HG03432 (cell line): ENCODE measurements at regions not wholly inside any gene's neighbourhood (a gene's known extent, or its start where the extent isn't known, plus 50 kb on each side); places are given as distances from the start of the nearest gene placed in this dataset.
A peak's percentile ranks its signal among the peaks of the same experiment; 100 is the strongest.

ENCODE experiments used
- ATAC-seq: cut with Tn5 transposase; IDR thresholded peaks from one replicate; pipeline ENCODE4 v1.9.1; 2021; ENCODE audit warnings: mild to moderate bottlenecking, moderate library complexity; ENCODE audit not compliant: unreplicated experiment

GRCh38 chr12:46908936-46909635, 83.3 kb upstream of the SLC38A4 start:
- ATAC-seq = no peak

DNA sequence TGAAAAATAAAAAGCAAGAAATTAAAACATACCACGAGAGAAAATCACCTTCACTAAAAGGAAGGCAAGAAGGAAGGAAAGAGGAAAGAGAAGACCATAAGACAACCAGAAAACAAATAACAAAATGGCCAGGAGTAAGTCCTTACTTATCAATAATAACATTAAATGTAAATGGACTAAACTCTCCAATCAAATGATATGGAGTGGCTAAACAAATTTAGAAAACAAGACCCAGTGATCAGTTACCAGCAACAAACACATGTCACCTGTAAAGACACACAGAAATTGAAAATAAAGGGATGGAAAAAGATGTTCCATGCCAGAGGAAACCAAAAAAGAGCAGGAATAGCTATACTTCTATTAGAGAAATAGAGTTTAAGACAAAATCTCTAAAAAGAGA, 85.0 kb upstream of the SLC38A4 start:
- no peak for ATAC-seq

GRCh38 chr12:46914336-46914735, 88.5 kb upstream of the SLC38A4 start:
- ATAC-seq = no peak

GRCh38 chr12:46915082-46915481, 89.3 kb upstream of the SLC38A4 start:
- ATAC-seq = no peak

- no peak for ATAC-seq
Measured at GRCh38 chr12:46915836-46916235, 90.0 kb upstream of the SLC38A4 start.

DNA sequence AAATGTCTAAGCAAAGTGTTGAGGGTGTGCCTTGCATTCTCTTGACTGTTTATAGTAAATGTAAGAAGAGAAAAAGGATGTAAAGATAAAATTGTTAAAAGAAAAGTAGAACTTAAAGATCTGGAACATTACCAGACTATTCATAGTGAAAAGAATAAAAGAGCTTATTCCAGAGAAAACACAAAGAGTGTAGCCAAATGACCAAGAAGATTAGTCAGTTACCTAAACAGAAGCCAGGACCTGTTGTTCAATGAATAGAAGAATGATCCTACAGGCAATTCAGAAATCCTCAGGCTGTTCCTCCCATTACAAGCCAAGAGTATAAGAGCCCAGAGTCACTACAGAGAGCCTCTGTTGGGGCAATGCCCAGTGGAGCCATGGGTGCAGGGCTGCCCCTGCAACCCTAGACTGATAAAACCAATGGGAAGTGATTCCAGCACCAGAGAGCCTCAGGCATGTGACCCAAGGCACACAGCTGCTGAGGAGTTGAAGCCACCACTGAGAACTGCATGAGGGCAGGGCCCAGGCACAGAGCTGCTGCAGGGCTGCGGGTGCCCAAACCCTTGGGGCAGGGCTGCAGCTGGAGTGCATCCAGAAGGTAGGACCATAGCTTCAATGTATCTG, 91.1 kb upstream of the SLC38A4 start:
- ATAC-seq = no peak

DNA sequence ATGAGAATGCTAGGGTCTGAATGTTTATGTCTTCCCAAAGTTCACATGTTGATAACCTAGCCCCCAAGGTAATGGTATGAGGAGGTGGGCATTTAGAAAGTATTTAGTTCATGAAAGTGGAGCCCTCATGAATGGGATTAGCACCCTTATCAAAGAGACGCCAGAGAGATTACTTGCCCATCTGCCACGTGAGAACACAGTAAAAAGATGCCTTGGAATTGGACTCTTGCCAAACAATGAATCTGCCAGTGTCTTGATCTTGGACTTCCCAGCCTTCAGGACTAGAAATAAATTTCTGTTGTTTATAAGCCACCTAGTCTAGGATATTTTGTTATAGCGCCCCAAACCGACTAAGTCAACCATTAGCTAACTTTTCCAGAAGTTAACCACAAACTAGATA, 92.0 kb upstream of the SLC38A4 start:
- no peak for ATAC-seq

- no peak for ATAC-seq
Measured at GRCh38 chr12:46918631-46919030, 92.8 kb upstream of the SLC38A4 start.

DNA sequence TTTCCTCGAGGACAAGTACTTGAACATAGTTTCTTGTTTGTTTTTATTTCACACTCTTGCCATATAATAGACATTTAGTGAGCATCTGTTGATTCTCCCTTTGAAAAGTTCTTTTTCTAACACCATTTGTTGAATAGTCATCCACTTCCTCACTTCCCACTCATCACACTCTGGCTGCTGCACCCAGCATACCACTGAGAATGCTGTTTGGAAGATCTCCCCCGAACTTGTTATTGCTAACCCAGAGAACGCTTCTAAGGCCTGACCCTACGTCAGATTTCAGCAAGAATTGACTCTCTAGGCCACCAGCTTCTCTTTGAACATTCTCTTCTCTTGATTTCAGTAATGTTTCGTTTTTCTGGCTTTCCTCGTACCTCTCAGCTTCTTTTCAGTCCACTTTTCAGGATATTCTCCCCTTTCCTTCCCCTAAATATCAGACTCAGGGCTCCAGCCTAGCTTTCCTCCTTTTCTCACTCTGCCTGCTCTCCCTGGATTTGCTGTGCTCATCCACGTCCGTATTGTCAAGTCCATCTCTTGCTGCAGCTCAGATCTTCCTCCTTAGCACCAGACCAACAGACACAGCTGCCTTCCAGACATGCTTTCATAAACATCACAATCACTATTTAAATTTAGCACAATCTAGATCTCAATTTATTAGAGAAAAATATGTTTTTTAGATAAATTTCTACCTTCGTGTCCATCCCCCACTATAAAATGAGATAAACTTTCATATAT, 94.0 kb upstream of the SLC38A4 start:
- ATAC-seq = no peak

DNA sequence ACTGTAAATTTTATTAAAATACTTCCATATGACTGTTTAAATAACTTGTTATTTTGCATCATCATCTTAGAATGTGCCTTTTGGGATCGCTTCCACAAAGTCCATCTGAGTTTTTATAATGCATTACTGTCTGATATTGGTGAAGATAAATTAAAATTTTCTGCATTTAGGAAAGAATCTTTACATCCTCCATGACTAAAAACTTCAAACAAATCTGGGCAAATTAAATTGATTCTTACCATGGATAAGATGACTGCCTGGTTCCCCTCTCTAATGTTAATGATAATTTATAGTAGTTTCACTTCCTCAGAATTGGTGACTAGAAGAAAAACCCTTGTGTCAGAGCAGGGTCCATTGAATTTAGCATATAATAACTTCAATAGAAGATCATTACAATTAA, 94.7 kb upstream of the SLC38A4 start:
- peak; percentile 62 for ATAC-seq

- ATAC-seq = no peak
Measured at GRCh38 chr12:46921048-46921763, 95.4 kb upstream of the SLC38A4 start.

DNA sequence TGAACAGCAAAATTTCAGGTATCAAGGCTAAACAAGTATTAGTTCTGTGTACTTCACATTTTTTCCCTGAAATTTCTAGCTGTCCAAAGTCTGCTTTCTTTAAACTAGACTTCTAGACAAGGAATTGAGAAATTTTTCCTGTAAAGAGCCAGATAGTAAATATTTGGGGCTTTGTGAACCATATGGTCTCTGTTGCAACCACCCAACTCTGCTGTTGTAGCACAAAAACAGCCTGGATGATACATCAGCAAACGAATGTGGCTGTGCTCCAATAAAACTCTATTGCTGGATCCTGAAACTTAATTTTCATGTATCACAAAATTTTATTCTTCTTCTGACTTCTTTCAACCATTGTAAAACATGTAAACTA, 96.0 kb upstream of the SLC38A4 start:
- no peak for ATAC-seq

DNA sequence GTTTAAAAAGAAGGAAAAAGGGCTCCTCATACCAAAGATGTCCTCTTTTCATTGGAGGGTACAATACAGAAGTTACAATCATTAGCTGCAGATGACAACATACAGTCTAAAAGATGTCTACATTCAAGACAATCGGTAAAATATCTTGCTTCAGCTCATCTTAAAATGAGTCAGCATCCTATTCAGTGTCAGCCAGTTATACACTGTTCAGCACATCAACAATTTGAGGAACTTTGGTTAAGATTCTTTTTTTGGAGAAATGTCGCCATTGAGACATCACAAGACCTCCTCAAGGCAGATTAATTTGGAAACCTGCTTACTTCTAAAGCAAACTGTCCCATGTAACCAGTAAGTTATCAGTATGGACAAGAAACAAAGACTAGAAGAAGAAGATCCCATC, 100.7 kb upstream of the SLC38A4 start:
- no peak for ATAC-seq

DNA sequence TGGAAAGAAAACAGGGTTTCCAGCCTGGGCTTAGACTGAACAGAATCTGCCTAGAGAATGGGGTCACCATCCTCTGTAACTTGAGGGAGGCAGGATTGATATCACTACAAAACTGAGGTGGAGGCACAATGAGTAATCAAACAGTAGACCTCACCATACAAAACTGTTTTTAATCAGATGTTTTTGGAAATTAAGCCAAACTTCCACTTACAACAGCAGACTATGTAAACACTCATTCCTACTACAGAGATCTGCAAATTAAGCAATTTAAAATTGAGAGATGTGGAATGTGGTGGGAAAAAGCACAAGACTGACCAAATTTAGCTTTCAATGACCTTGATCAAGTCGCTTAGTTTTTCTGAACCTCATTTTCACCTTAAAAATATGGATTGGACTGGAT, 104.3 kb upstream of the SLC38A4 start:
- ATAC-seq = no peak

DNA sequence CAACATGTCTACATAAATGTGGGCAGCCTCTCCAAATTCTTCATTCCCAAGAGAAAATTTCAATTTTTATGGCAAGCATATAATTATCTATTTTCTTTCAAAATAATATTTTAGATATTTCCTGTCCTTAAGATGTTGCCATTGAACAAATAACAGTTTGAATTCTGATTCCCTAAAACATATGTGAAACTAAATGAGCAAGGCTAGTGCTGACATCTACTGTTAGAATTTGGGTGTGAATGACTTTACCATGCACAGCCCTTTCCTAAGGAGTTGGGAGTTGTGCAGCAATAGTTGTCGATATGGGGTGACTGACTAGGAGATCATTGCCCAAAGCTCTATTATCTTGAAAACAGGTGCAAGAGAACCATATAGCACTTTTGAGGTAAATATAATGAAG, 108.2 kb upstream of the SLC38A4 start:
- no peak for ATAC-seq

DNA sequence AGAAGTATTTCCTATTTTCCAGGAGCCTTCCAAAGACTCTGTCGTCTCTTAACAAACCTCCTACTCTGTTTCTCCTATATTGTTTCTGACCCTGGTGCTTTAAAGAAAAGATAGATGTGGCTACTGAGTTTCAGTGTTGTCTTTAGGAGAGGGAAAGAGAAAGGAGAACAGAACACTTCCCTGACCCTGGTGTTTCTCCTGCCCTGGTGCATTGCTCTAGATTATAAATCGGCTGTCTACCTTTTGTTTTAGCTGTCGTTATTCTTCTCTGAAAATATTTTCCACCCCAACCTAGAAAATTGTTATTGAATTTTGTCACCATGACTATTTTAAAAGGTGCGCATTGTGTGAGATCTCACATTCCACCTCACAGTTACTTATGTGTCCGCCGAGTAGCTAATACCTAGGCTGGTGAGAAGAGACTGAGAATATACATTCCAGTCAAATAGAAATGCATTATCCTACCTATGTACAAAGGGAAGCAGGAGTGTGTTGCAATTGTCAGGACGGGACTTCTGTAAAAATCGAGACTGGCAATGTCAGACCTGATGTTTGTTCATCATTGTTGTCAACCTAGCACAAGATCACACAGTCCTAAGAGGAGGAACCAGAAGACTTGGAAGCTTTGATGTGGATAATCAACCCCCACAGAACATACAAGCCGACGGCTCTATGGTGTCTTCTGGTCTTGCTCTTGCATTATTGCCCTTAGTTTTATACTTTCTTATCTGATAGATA, 108.7 kb upstream of the SLC38A4 start:
- no peak for ATAC-seq

DNA sequence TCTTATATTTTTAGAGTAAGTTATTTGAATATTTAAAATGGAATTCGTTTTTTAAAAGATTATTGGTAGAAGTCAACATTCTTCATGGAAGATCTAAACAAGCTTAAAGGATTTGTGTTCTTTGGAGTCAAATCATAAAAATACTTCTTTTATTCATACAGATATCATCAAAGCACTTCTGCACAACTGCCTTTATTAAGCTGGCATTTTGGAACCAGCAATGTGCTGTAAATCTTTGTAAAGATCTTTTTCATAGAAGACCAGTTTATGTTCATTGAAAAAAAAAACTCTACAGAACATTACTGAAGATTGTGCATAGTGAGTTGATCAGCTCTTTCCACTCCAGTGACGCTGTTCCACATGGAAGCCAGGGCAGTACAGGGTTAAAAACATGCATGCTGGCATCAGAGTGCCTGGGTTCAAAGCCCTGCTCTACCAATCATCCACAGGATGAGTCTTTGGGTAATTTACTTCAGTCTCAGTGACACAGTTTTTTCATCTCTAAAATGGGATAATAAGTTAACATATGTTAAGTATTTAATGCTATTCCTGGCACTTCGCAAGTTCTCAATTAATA, 109.6 kb upstream of the SLC38A4 start:
- no peak for ATAC-seq

- no peak for ATAC-seq
Measured at GRCh38 chr12:46936042-46936441, 110.2 kb upstream of the SLC38A4 start.

DNA sequence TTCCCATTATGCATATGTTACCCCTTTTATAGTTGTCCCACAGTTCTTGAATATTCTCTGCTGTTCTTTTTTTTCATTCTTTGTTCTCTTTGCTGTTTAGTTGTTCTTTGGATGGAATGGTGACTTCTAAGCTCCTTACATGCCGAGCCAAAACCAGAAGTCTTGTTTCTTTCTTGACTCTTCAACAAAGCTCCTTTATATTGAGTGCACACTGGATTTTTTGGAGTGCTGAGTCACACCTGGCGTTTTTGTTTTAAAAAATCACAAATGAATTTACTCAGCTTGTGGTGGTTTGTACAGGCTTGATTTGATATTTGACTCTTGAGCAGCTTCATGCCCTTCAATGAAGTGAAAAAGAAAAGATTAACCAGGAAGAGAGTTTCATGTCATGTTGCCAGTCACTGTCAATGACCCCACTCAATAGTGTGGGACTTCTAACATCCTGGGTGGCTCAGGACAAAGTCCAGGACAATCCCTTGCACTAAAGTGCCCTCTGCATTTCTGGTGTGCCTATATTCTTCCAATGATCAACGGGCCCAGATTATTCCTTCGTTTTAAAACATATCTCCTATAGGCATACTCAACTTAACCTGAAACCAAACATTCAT, 112.4 kb upstream of the SLC38A4 start:
- no peak for ATAC-seq

DNA sequence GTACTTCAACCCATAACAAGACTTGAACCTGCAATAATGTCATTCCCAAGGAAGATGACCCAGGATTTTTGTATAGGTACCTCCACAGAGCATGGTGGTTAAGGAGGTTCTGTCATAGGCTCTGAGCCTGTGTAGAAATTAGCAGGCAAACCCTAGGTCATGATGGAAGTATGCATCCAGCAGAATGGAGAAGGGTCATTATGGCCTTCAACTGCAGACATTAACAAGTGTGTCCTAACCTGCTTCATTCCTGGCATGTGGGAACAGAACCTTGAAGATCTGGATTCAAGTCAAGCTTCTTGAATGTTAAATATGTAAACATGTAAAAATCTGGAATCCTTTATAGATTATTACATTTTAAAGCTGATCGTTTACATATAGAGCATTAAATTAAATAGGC, 116.2 kb upstream of the SLC38A4 start:
- ATAC-seq = no peak
